ENCODE measurements at regions not wholly inside any gene's neighbourhood (a gene's known extent, or its start where the extent isn't known, plus 50 kb on each side); places are given as distances from the start of the nearest gene placed in this dataset.
"Not testable (repeated sequence)": the region's sequence is repeated elsewhere in the genome, so short reads cannot be mapped to it uniquely, and the experiment has no call there.

GRCh38 chr7:142523821-142524460, 225.3 kb upstream of the PRSS1 start:
- DNase-seq = no peak

- DNase-seq = no peak
These were observed 226.5 kb upstream of the PRSS1 start for GRCh38 chr7:142522735-142523134.

- DNase-seq = not testable (repeated sequence)
These were observed 228.4 kb upstream of the PRSS1 start for GRCh38 chr7:142520885-142521284.

- not testable (repeated sequence) for DNase-seq
These were observed 228.8 kb upstream of the PRSS1 start for GRCh38 chr7:142520455-142520854.

- no peak for DNase-seq
These were observed 229.9 kb upstream of the PRSS1 start for GRCh38 chr7:142519079-142520078.

GRCh38 chr7:142516038-142516501, 233.2 kb upstream of the PRSS1 start:
- DNase-seq = peak; percentile 9

GRCh38 chr7:142514716-142515115, 234.6 kb upstream of the PRSS1 start:
- DNase-seq = not testable (repeated sequence)

- no peak for DNase-seq
These were observed 235.9 kb upstream of the PRSS1 start for GRCh38 chr7:142513178-142513955.

GRCh38 chr7:142511801-142512200, 237.5 kb upstream of the PRSS1 start:
- no peak for DNase-seq

GRCh38 chr7:142511374-142511773, 237.9 kb upstream of the PRSS1 start:
- DNase-seq = no peak

GRCh38 chr7:142509235-142509634, 240.0 kb upstream of the PRSS1 start:
- DNase-seq = not testable (repeated sequence)

- no peak for DNase-seq
These were observed 241.0 kb upstream of the PRSS1 start for GRCh38 chr7:142508251-142508650.

- DNase-seq = no peak
These were observed 241.5 kb upstream of the PRSS1 start for GRCh38 chr7:142507799-142508198.

GRCh38 chr7:142507066-142507465, 242.2 kb upstream of the PRSS1 start:
- DNase-seq = not testable (repeated sequence)

- no peak for DNase-seq
These were observed 242.7 kb upstream of the PRSS1 start for GRCh38 chr7:142506601-142507000.

GRCh38 chr7:142503949-142504348, 245.3 kb upstream of the PRSS1 start:
- DNase-seq = not testable (repeated sequence)

- no peak for DNase-seq
These were observed 245.2 kb upstream of the PRSS58 start for GRCh38 chr7:142503036-142503435.

GRCh38 chr7:142501434-142501833, 243.6 kb upstream of the PRSS58 start:
- no peak for DNase-seq

- DNase-seq = no peak
These were observed 242.5 kb upstream of the PRSS58 start for GRCh38 chr7:142500366-142500765.

- DNase-seq = no peak
These were observed 241.8 kb upstream of the PRSS58 start for GRCh38 chr7:142499635-142500034.

- DNase-seq = no peak
These were observed 240.5 kb upstream of the PRSS58 start for GRCh38 chr7:142498364-142498763.

- no peak for DNase-seq
These were observed 238.7 kb upstream of the PRSS58 start for GRCh38 chr7:142496545-142496991.

GRCh38 chr7:142495879-142496278, 238.0 kb upstream of the PRSS58 start:
- DNase-seq = not testable (repeated sequence)

Measured in NCI-H1694 treated with DMSO at 0.1 percent for 48 hours (cell line).